ENCODE measurements at regions not wholly inside any gene's neighbourhood (a gene's known extent, or its start where the extent isn't known, plus 50 kb on each side); places are given as distances from the start of the nearest gene placed in this dataset.

DNA sequence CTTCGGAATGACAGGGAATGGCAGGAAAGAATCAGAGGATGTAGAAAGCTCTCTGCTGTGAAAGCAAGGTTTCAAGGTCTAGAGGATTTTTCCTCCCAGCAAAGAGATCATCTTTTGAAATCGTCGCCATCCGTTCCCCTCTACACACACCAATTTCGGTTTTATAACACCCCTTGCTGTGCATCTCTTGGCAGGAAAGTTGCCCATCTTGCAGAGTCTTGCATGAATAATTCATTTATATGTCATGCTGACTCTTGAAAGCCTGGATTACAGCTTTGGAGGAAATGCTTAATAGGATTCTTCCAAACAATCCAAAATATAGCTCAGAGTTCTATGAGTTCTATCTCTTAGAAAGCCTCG is 262.7 kb downstream of the CHL1 start:
- DNase-seq (ENCODE audit: low read depth), result no peak
- H3K4me3 ChIP-seq (ENCODE audit: low read depth, low read length), result no peak overlapping the region
- no peak for TF ChIP-seq POLR2A (IDR thresholded peaks at IDR 0.05; ENCODE audit: extremely low read depth, insufficient read length)
- TF ChIP-seq, protein P1, sequence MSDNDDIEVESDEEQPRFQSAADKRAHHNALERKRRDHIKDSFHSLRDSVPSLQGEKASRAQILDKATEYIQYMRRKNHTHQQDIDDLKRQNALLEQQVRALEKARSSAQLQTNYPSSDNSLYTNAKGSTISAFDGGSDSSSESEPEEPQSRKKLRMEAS (IDR thresholded peaks at IDR 0.05; ENCODE audit: low read depth, low read length), result no peak
- TF ChIP-seq, protein P2, sequence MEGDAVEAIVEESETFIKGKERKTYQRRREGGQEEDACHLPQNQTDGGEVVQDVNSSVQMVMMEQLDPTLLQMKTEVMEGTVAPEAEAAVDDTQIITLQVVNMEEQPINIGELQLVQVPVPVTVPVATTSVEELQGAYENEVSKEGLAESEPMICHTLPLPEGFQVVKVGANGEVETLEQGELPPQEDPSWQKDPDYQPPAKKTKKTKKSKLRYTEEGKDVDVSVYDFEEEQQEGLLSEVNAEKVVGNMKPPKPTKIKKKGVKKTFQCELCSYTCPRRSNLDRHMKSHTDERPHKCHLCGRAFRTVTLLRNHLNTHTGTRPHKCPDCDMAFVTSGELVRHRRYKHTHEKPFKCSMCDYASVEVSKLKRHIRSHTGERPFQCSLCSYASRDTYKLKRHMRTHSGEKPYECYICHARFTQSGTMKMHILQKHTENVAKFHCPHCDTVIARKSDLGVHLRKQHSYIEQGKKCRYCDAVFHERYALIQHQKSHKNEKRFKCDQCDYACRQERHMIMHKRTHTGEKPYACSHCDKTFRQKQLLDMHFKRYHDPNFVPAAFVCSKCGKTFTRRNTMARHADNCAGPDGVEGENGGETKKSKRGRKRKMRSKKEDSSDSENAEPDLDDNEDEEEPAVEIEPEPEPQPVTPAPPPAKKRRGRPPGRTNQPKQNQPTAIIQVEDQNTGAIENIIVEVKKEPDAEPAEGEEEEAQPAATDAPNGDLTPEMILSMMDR (IDR thresholded peaks at IDR 0.05; ENCODE audit: low read depth, low read length), result no peak
- TF ChIP-seq MYC (IDR thresholded peaks at IDR 0.05; ENCODE audit: low read depth, low read length), result no peak

- TF ChIP-seq MYC (IDR thresholded peaks at IDR 0.05; ENCODE audit: low read depth, low read length) (no peak), POLR2A (IDR thresholded peaks at IDR 0.05; ENCODE audit: extremely low read depth, insufficient read length) (no peak)
- TF ChIP-seq, protein P2 (IDR thresholded peaks at IDR 0.05; ENCODE audit: low read depth, low read length), result no peak
- TF ChIP-seq, protein P1 (IDR thresholded peaks at IDR 0.05; ENCODE audit: low read depth, low read length), result no peak
- H3K4me3 ChIP-seq (ENCODE audit: low read depth, low read length), result no peak overlapping the region
- no peak for DNase-seq (ENCODE audit: low read depth)
These were observed 264.4 kb downstream of the CHL1 start for GRCh38 chr3:461006-461405.

DNA sequence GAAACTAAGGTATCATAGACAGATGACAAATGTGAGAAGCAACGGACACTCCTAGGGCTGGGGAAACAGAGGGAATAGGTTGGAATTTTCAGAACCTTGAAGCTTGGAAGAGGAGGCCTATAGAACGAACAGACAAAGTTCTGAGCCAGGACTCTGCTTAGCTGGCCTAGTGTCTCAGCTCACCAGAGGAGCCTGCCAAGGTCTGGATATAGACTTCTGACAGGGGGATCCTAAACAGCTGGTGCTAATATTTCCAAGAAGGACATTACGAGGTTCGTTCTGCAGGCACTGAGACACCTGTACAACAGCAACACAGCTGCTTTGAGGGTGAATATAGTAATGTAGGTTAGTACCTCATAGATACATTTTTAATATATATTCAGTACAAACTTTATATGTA is 266.3 kb downstream of the CHL1 start:
- TF ChIP-seq MYC (IDR thresholded peaks at IDR 0.05; ENCODE audit: low read depth, low read length) (no peak), POLR2A (IDR thresholded peaks at IDR 0.05; ENCODE audit: extremely low read depth, insufficient read length) (no peak)
- TF ChIP-seq, protein P2 (IDR thresholded peaks at IDR 0.05; ENCODE audit: low read depth, low read length), result no peak
- TF ChIP-seq, protein P1 (IDR thresholded peaks at IDR 0.05; ENCODE audit: low read depth, low read length), result no peak

GRCh38 chr3:463252-464192 is 267.0 kb downstream of the CHL1 start:
- TF ChIP-seq, protein P2 (IDR thresholded peaks at IDR 0.05; ENCODE audit: low read depth, low read length), result no peak
- TF ChIP-seq, protein P1 (IDR thresholded peaks at IDR 0.05; ENCODE audit: low read depth, low read length), result no peak
- TF ChIP-seq MYC (IDR thresholded peaks at IDR 0.05; ENCODE audit: low read depth, low read length) (no peak), POLR2A (IDR thresholded peaks at IDR 0.05; ENCODE audit: extremely low read depth, insufficient read length) (no peak)
- DNase-seq (ENCODE audit: low read depth), result no peak
- H3K4me3 ChIP-seq (ENCODE audit: low read depth, low read length), result no peak overlapping the region

More for the DNA sequence above, 266.3 kb downstream of the CHL1 start:
- H3K4me3 ChIP-seq (ENCODE audit: low read depth, low read length), result no peak overlapping the region
- no peak for DNase-seq (ENCODE audit: low read depth)

GRCh38 chr3:464255-464654 is 267.7 kb downstream of the CHL1 start:
- H3K4me3 ChIP-seq (ENCODE audit: low read depth, low read length), result no peak overlapping the region
- no peak for DNase-seq (ENCODE audit: low read depth)
- TF ChIP-seq, protein P2 (IDR thresholded peaks at IDR 0.05; ENCODE audit: low read depth, low read length), result no peak
- no peak for TF ChIP-seq POLR2A (IDR thresholded peaks at IDR 0.05; ENCODE audit: extremely low read depth, insufficient read length)
- no peak for TF ChIP-seq MYC (IDR thresholded peaks at IDR 0.05; ENCODE audit: low read depth, low read length)
- TF ChIP-seq, protein P1 (IDR thresholded peaks at IDR 0.05; ENCODE audit: low read depth, low read length), result no peak
